ENCODE measurements at regions not wholly inside any gene's neighbourhood (a gene's known extent, or its start where the extent isn't known, plus 50 kb on each side); places are given as distances from the start of the nearest gene placed in this dataset.
A peak's percentile ranks its signal among the peaks of the same experiment; 100 is the strongest.
"Not testable (repeated sequence)": the region's sequence is repeated elsewhere in the genome, so short reads cannot be mapped to it uniquely, and the experiment has no call there.

DNA sequence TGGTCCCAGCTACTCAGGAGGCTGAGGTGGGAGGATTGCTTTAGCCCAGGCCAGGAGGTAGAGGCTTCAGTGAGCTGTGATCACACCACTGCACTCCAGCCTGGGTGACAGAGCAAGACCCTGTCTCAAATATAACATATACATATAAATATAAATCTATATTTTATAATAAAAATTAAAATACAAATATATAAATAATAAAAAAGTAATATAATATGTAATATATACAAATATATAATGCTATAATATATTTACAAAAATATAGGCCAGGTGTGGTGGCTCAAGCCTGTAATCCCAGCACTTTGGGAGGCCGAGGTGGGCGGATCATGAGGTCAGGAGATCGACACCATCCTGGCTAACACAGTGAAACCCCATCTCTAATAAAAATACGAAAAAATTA is 131.4 kb downstream of the MFAP3L start:
- not testable (repeated sequence) for DNase-seq (ENCODE audit: low spot score)

- DNase-seq (ENCODE audit: low spot score), result no peak
These were observed 128.1 kb upstream of the HPF1 start for GRCh38 chr4:169885893-169886292.

GRCh38 chr4:169881769-169882168 is 124.0 kb upstream of the HPF1 start:
- no peak for DNase-seq (ENCODE audit: low spot score)

- DNase-seq (ENCODE audit: low spot score), result no peak
These were observed 112.8 kb upstream of the HPF1 start for GRCh38 chr4:169870507-169870906.

DNA sequence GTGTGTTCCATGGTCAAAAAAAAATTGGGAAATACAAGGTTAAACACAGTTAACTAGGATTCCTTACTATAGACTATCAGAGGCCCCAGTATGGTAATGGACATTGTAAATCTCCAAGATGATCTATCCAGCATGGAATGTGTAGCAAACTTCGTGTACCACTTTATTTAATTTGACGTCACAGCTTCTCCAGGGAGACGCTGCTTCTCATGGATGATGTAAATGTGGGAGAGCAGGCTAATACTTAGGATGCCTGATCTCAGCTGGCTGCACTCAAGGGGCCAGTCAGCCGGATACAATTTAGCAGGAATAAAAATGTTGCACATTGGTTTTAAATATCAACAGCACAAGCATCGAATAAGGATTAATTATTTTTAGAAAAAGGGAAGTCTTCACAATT is 111.7 kb upstream of the HPF1 start:
- no peak for DNase-seq (ENCODE audit: low spot score)

- no peak for DNase-seq (ENCODE audit: low spot score)
These were observed 103.8 kb upstream of the HPF1 start for GRCh38 chr4:169861593-169861992.

- no peak for DNase-seq (ENCODE audit: low spot score)
These were observed 101.8 kb upstream of the HPF1 start for GRCh38 chr4:169859366-169860216.

GRCh38 chr4:169854090-169854489 is 96.3 kb upstream of the HPF1 start:
- no peak for DNase-seq (ENCODE audit: low spot score)

- DNase-seq (ENCODE audit: low spot score), result no peak
These were observed 94.7 kb upstream of the HPF1 start for GRCh38 chr4:169852481-169852880.

GRCh38 chr4:169851750-169852149 is 94.0 kb upstream of the HPF1 start:
- DNase-seq (ENCODE audit: low spot score), result no peak

DNA sequence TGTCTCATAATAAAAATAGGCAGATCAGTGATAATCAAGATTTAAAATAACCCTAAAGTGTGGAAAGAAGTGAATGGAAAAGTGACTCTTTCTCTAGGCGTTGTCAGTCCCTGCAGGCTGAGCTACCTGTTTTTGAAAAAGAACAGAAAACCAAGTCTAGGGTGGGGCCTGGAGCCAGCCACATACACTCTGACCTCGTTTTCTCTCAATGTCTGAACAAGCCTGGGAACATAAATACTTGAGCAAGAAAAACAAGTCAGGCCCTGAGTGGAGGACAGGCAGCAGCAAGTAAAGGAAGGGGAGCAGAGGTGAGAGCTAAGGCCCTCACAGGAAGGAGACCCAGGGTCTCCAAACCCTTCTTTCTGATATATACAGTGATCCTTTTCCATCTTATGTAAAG is 91.7 kb upstream of the HPF1 start:
- DNase-seq (ENCODE audit: low spot score), result no peak

- DNase-seq (ENCODE audit: low spot score), result no peak
These were observed 90.3 kb upstream of the HPF1 start for GRCh38 chr4:169848018-169848417.

DNA sequence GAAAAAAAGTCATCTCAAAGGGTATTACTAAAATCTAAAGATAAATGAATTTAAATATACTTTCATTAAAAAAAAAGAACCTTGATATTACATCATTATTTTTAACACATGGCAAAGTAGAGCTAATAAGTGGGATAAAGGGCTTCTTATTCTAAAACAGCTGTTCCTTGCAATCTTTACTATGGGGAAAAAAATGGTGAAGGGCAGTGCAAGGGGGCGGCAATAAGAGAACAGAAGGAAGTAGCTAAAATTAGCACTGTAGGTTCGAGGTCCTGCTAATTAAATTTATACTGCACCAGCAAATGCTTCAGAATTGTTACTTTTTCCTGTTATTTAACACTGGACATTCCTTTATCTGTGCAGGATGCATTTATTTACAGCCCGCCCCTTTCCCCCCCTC is 89.4 kb upstream of the HPF1 start:
- no peak for DNase-seq (ENCODE audit: low spot score)

DNA sequence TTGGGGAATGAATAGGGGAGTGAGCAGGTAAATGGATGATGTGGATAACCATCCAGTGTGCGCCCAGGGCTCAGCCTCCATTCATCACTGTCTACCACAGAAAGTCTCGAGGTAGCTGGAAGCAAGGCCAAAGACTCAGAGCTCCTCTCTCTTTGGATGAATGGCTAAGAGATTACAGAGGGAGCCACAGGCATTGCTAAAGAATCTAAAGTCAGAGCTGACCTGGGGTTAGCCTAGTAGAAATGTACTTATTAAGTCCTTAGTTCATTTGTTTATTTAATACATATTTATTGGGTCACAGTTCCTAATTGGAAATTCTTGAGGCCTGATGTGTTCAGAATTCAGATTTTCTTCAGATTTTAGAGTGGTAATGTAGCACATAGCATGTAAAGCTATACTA is 88.7 kb upstream of the HPF1 start:
- no peak for DNase-seq (ENCODE audit: low spot score)

GRCh38 chr4:169841776-169842175 is 84.0 kb upstream of the HPF1 start:
- no peak for DNase-seq (ENCODE audit: low spot score)

- DNase-seq (ENCODE audit: low spot score), result no peak
These were observed 82.8 kb upstream of the HPF1 start for GRCh38 chr4:169840554-169840953.

DNA sequence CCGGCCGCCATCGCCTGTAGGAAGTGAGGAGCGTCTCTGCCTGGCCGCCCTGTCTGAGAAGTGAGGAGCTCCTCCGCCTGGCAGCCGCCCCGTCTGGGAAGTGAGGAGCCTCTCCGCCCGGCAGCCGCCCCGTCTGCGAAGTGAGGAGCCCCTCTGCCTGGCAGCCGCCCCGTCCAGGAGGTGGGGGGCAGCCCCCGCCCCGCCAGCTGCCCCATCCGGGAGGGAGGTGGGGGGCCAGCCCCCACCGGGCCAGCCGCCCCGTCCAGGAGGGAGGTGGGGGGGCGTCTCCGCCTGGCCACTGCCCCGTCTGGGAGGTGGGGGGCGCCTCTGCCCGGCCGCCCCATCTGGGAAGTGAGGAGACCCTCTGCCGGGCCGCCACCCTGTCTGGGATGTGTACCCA is 70.6 kb upstream of the HPF1 start:
- DNase-seq (ENCODE audit: low spot score), result not testable (repeated sequence)

- DNase-seq (ENCODE audit: low spot score), result no peak
These were observed 69.0 kb upstream of the HPF1 start for GRCh38 chr4:169826634-169827187.

- DNase-seq (ENCODE audit: low spot score), result peak; percentile 87
These were observed 65.9 kb upstream of the HPF1 start for GRCh38 chr4:169823685-169824084.

DNA sequence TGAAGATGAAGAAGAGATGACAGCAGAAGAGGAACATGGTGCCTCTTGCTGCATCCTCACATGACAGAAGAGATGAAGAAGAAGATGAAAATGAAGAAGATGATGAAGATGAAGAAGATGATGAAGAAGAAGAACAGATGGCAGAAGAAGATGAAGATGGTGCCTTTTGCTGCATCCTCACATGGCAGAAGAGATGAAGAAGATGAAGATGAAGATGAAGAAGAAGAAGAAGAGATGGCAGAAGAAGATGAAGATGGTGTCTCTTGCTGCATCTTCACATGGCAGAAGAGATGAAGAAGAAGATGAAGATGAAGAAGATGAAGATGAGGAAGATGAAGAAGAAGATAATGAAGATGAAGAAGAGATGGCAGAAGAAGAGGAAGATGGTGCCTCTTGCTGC is 63.7 kb upstream of the HPF1 start:
- no peak for DNase-seq (ENCODE audit: low spot score)

- DNase-seq (ENCODE audit: low spot score), result no peak
These were observed 60.4 kb upstream of the HPF1 start for GRCh38 chr4:169818063-169818679.

DNA sequence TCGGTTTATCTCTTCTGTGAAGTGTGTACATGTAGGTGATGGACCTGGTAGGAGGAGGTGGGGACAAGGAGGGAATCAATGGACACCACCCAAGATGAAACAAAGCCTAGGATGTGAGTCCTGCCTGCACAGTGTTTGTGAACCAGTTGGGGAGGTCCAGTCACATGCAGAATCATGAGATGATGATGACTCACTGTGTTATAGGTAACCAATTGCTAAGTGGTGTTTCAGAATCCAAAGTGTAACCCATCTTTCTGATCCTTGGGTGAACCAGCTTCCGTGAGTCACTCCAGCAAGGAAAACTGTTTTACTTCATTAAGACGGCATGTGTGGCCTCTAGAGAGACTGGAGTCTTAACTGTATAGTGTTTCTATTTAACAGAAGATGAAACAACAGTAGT is 57.9 kb upstream of the HPF1 start:
- DNase-seq (ENCODE audit: low spot score), result no peak

GRCh38 chr4:169811476-169811875 is 53.7 kb upstream of the HPF1 start:
- DNase-seq (ENCODE audit: low spot score), result no peak

Data from iPS-NIHi11 (cell line).